ENCODE measurements at regions not wholly inside any gene's neighbourhood (a gene's known extent, or its start where the extent isn't known, plus 50 kb on each side); places are given as distances from the start of the nearest gene placed in this dataset.
"Not testable (repeated sequence)": the region's sequence is repeated elsewhere in the genome, so short reads cannot be mapped to it uniquely, and the experiment has no call there.

- DNase-seq (ENCODE audit: low read depth in 1 of 2, low spot score in 1 of 2), result no peak
Measured at GRCh38 chr2:430291-431040, 142.6 kb upstream of the ALKAL2 start.

- DNase-seq (ENCODE audit: low read depth in 1 of 2, low spot score in 1 of 2), result no peak
Measured at GRCh38 chr2:429575-430254, 141.8 kb upstream of the ALKAL2 start.

GRCh38 chr2:429142-429541 lies 141.3 kb upstream of the ALKAL2 start:
- DNase-seq (ENCODE audit: low read depth in 1 of 2, low spot score in 1 of 2), result no peak

- no peak for DNase-seq (ENCODE audit: low read depth in 1 of 2, low spot score in 1 of 2)
Measured at GRCh38 chr2:428591-428990, 140.7 kb upstream of the ALKAL2 start.

- not testable (repeated sequence) for DNase-seq (ENCODE audit: low read depth in 1 of 2, low spot score in 1 of 2)
Measured at GRCh38 chr2:426696-427095, 138.8 kb upstream of the ALKAL2 start.

- no peak for DNase-seq (ENCODE audit: low read depth in 1 of 2, low spot score in 1 of 2)
Measured at GRCh38 chr2:425947-426346, 138.1 kb upstream of the ALKAL2 start.

- no peak for DNase-seq (ENCODE audit: low read depth in 1 of 2, low spot score in 1 of 2)
Measured at GRCh38 chr2:425243-425642, 137.4 kb upstream of the ALKAL2 start.

GRCh38 chr2:424306-425171 lies 136.6 kb upstream of the ALKAL2 start:
- no peak for DNase-seq (ENCODE audit: low read depth in 1 of 2, low spot score in 1 of 2)

GRCh38 chr2:423479-423878 lies 135.6 kb upstream of the ALKAL2 start:
- no peak for DNase-seq (ENCODE audit: low read depth in 1 of 2, low spot score in 1 of 2)

GRCh38 chr2:422676-423435 lies 135.0 kb upstream of the ALKAL2 start:
- DNase-seq (ENCODE audit: low read depth in 1 of 2, low spot score in 1 of 2), result no peak

GRCh38 chr2:421406-421805 lies 133.5 kb upstream of the ALKAL2 start:
- DNase-seq (ENCODE audit: low read depth in 1 of 2, low spot score in 1 of 2), result no peak

GRCh38 chr2:419687-420317 lies 131.9 kb upstream of the ALKAL2 start:
- no peak for DNase-seq (ENCODE audit: low read depth in 1 of 2, low spot score in 1 of 2)

GRCh38 chr2:417662-418061 lies 129.8 kb upstream of the ALKAL2 start:
- DNase-seq (ENCODE audit: low read depth in 1 of 2, low spot score in 1 of 2), result no peak

GRCh38 chr2:417006-417405 lies 129.1 kb upstream of the ALKAL2 start:
- no peak for DNase-seq (ENCODE audit: low read depth in 1 of 2, low spot score in 1 of 2)

GRCh38 chr2:415986-416610 lies 128.2 kb upstream of the ALKAL2 start:
- no peak for DNase-seq (ENCODE audit: low read depth in 1 of 2, low spot score in 1 of 2)

GRCh38 chr2:409523-409922 lies 121.6 kb upstream of the ALKAL2 start:
- DNase-seq (ENCODE audit: low read depth in 1 of 2, low spot score in 1 of 2), result no peak

GRCh38 chr2:407630-408029 lies 119.7 kb upstream of the ALKAL2 start:
- DNase-seq (ENCODE audit: low read depth in 1 of 2, low spot score in 1 of 2), result no peak

GRCh38 chr2:406876-407275 lies 119.0 kb upstream of the ALKAL2 start:
- DNase-seq (ENCODE audit: low read depth in 1 of 2, low spot score in 1 of 2), result no peak

GRCh38 chr2:406231-406630 lies 118.3 kb upstream of the ALKAL2 start:
- DNase-seq (ENCODE audit: low read depth in 1 of 2, low spot score in 1 of 2), result no peak

- no peak for DNase-seq (ENCODE audit: low read depth in 1 of 2, low spot score in 1 of 2)
Measured at GRCh38 chr2:404581-404980, 116.7 kb upstream of the ALKAL2 start.

All from activated CD4-positive, alpha-beta T cell treated with anti-CD3 and anti-CD28 coated beads, Interleukin-2, amount 50 U/mL, for 24 hours (primary cell).